IMR-90 (cell line): ENCODE measurements at regions not wholly inside any gene's neighbourhood (a gene's known extent, or its start where the extent isn't known, plus 50 kb on each side); places are given as distances from the start of the nearest gene placed in this dataset.

Source experiments
- ATAC-seq: fragments of 200-7000 bp; cut with Tn5 transposase; 2 replicates; pipeline ENCODE4 v1.9.1; 2020; ENCODE audit warnings: low read depth, mild to moderate bottlenecking, moderate library complexity
- BruUV-seq: library from RNA; stranded (reverse); fragments of 400-500 nt; replicated peaks from 2 replicates; lab custom pipeline; 2021; lab: Mats Ljungman, UMichigan
- CTCF ChIA-PET: fragments of 300-600 bp; formaldehyde crosslinking; extraction: SDS; loops from one replicate; lab custom pipeline; 2021; ENCODE audit warnings: antibody characterized with exemption; lab: Yijun Ruan, JAX
- POLR2A ChIA-PET: fragments of 300-600 bp; sonication (Branson Sonifier 250); formaldehyde crosslinking; loops from one replicate; lab custom pipeline; 2022; ENCODE audit warnings: antibody characterized with exemption; ENCODE audit not compliant: unreplicated experiment; lab: Charles Lee
- DNase-seq: peaks from one replicate; pipeline ENCODE4 v3.0.0; 2013
- H2AFZ ChIP-seq: replicated peaks from 2 replicates; pipeline ENCODE3; 2013; ENCODE audit warnings: low read length, mild to moderate bottlenecking; ENCODE audit not compliant: poor library complexity
- H2AK5ac ChIP-seq: 2 replicates; pipeline ENCODE4 v1.6.1; 2013; ENCODE audit warnings: low read depth, low read length, inconsistent platforms
- H2AK9ac ChIP-seq: replicated peaks from 2 replicates; pipeline ENCODE3; 2013; ENCODE audit warnings: mild to moderate bottlenecking, low read depth, low read length, moderate library complexity; ENCODE audit not compliant: poor library complexity
- H2BK120ac ChIP-seq: 2 replicates; pipeline ENCODE4 v1.6.1; 2013; ENCODE audit warnings: low read depth, low read length, inconsistent platforms
- H2BK15ac ChIP-seq: 3 replicates; pipeline ENCODE4 v1.6.1; 2013; ENCODE audit warnings: low read depth, low read length, inconsistent platforms
- H2BK20ac ChIP-seq: 2 replicates; pipeline ENCODE4 v1.6.1; 2013; ENCODE audit warnings: low read depth, mild to moderate bottlenecking, inconsistent platforms, low read length, moderate library complexity
- H2BK5ac ChIP-seq: 2 replicates; pipeline ENCODE4 v1.6.1; 2013; ENCODE audit warnings: mild to moderate bottlenecking, low read depth, low read length, inconsistent platforms; ENCODE audit not compliant: poor library complexity, severe bottlenecking
- H3K14ac ChIP-seq: replicated peaks from 2 replicates; pipeline ENCODE4 v1.6.1; 2013; ENCODE audit warnings: low read depth, low read length, inconsistent platforms
- H3K18ac ChIP-seq: 2 replicates; pipeline ENCODE4 v1.6.1; 2013; ENCODE audit warnings: low read depth, low read length, control low read depth
- H3K23ac ChIP-seq: 2 replicates; pipeline ENCODE4 v1.6.1; 2013; ENCODE audit warnings: low read depth, low read length, inconsistent platforms
- H3K27ac ChIP-seq: 2 replicates; pipeline ENCODE4 v1.5.1; 2013; ENCODE audit warnings: mild to moderate bottlenecking, control low read depth, low read length; ENCODE audit not compliant: insufficient read depth
- H3K27me3 ChIP-seq: 2 replicates; pipeline ENCODE4 v1.6.1; 2013; ENCODE audit warnings: low read length; ENCODE audit not compliant: control insufficient read depth, insufficient read depth
- H3K36me3 ChIP-seq: 2 replicates; pipeline ENCODE4 v1.6.1; 2013; ENCODE audit warnings: low read length, mixed read lengths; ENCODE audit not compliant: control insufficient read depth, insufficient read depth
- H3K4ac ChIP-seq: 2 replicates; pipeline ENCODE4 v1.6.1; 2013; ENCODE audit warnings: low read depth, low read length, inconsistent platforms
- H3K4me1 ChIP-seq: 2 replicates; pipeline ENCODE4 v1.6.1; 2013; ENCODE audit warnings: low read length, mixed read lengths; ENCODE audit not compliant: control insufficient read depth, insufficient read depth
- H3K4me2 ChIP-seq: 2 replicates; pipeline ENCODE4 v1.6.1; 2013; ENCODE audit warnings: low read depth, mild to moderate bottlenecking, control low read depth, low read length, moderate library complexity
- H3K4me3 ChIP-seq: 2 replicates; pipeline ENCODE4 v1.5.1; 2013; ENCODE audit warnings: low read depth, mild to moderate bottlenecking, control low read depth, low read length, moderate library complexity; ENCODE audit not compliant: insufficient read depth
- H3K56ac ChIP-seq: 2 replicates; pipeline ENCODE4 v1.6.1; 2013; ENCODE audit warnings: low read length, inconsistent platforms; ENCODE audit not compliant: insufficient read depth; ENCODE audit errors: extremely low read depth
- H3K79me1 ChIP-seq, 2 experiments: 2 replicates each; pipeline ENCODE4 v1.6.1; 2013; ENCODE audit warnings: low read length in 2 of 2, inconsistent platforms in 1 of 2, low read depth in 1 of 2
- H3K9ac ChIP-seq: 2 replicates; pipeline ENCODE4 v1.6.1; 2013; ENCODE audit warnings: low read depth, low read length, control low read depth
- H3K9me1 ChIP-seq: 2 replicates; pipeline ENCODE4 v1.6.1; 2013; ENCODE audit warnings: low read length, inconsistent platforms; ENCODE audit not compliant: insufficient read depth
- H3K9me3 ChIP-seq: 2 replicates; pipeline ENCODE4 v1.6.1; 2013; ENCODE audit warnings: low read length; ENCODE audit not compliant: control insufficient read depth, insufficient read depth
- H4K20me1 ChIP-seq: 2 replicates; pipeline ENCODE4 v1.6.1; 2013; ENCODE audit warnings: low read length, inconsistent platforms; ENCODE audit not compliant: insufficient read depth
- H4K5ac ChIP-seq: 2 replicates; pipeline ENCODE4 v1.6.1; 2013; ENCODE audit warnings: mild to moderate bottlenecking, low read depth, low read length, control low read depth
- H4K8ac ChIP-seq, 2 experiments: 2 replicates each; pipeline ENCODE4 v1.6.1; 2013; ENCODE audit warnings: low read depth in 2 of 2, low read length in 2 of 2, control low read depth in 1 of 2, inconsistent platforms in 1 of 2
- H4K91ac ChIP-seq: 2 replicates; pipeline ENCODE4 v1.6.1; 2013; ENCODE audit warnings: low read depth, low read length, inconsistent platforms; ENCODE audit not compliant: insufficient read depth
- BHLHE40 ChIP-seq: fragments of 150-350 bp; IDR thresholded peaks from 2 replicates; pipeline ENCODE4 v1.6.1; 2016; ENCODE audit warnings: mild to moderate bottlenecking, low read depth, low read length
- CEBPB ChIP-seq: IDR thresholded peaks from 2 replicates; pipeline ENCODE4 v1.6.1; 2012; ENCODE audit warnings: low read depth, low read length, improper control_type of control experiment
- CHD1 ChIP-seq: IDR thresholded peaks from 2 replicates; pipeline ENCODE4 v1.6.1; 2012; ENCODE audit warnings: low read depth, low read length, improper control_type of control experiment
- ELK1 ChIP-seq: fragments of 150-350 bp; IDR thresholded peaks from 2 replicates; pipeline ENCODE4 v1.6.1; 2016; ENCODE audit warnings: low read depth, mild to moderate bottlenecking, low read length, moderate library complexity, borderline replicate concordance
- FOS ChIP-seq: fragments of 150-350 bp; IDR thresholded peaks from 2 replicates; pipeline ENCODE4 v1.6.1; 2016; ENCODE audit warnings: low read depth, low read length
- MAFK ChIP-seq: IDR thresholded peaks from 2 replicates; pipeline ENCODE4 v1.6.1; 2012; ENCODE audit warnings: low read depth, low read length, improper control_type of control experiment
- MAZ ChIP-seq: IDR thresholded peaks from 2 replicates; pipeline ENCODE4 v1.6.1; 2012; ENCODE audit warnings: low read depth, mild to moderate bottlenecking, low read length, improper control_type of control experiment, moderate library complexity, borderline replicate concordance
- MXI1 ChIP-seq: IDR thresholded peaks from 2 replicates; pipeline ENCODE4 v1.6.1; 2012; ENCODE audit warnings: low read depth, mild to moderate bottlenecking, low read length, moderate library complexity, borderline replicate concordance
- NFE2L2 ChIP-seq: fragments of 150-350 bp; IDR thresholded peaks from 2 replicates; pipeline ENCODE4 v1.6.1; 2016; ENCODE audit warnings: low read depth, mild to moderate bottlenecking, low read length
- POLR2A ChIP-seq: IDR thresholded peaks from 2 replicates; pipeline ENCODE4 v1.6.1; 2012; ENCODE audit warnings: mild to moderate bottlenecking, low read depth, low read length
- RAD21 ChIP-seq: IDR thresholded peaks from 2 replicates; pipeline ENCODE4 v1.6.1; 2012; ENCODE audit warnings: low read length, improper control_type of control experiment
- RCOR1 ChIP-seq: IDR thresholded peaks from 2 replicates; pipeline ENCODE4 v1.6.1; 2012; ENCODE audit warnings: mild to moderate bottlenecking, low read length, improper control_type of control experiment; ENCODE audit not compliant: insufficient replicate concordance
- RFX5 ChIP-seq: IDR thresholded peaks from 2 replicates; pipeline ENCODE4 v1.8.0; 2012; ENCODE audit warnings: low read depth, mild to moderate bottlenecking, low read length, moderate library complexity
- SMC3 ChIP-seq: fragments of 150-350 bp; IDR thresholded peaks from 2 replicates; pipeline ENCODE4 v1.6.1; 2016; ENCODE audit warnings: low read depth, mild to moderate bottlenecking, antibody characterized with exemption, low read length, moderate library complexity
- USF2 ChIP-seq: fragments of 150-350 bp; IDR thresholded peaks from 2 replicates; pipeline ENCODE4 v1.6.1; 2017; ENCODE audit warnings: mild to moderate bottlenecking, antibody characterized with exemption, low read length, low read depth
- WGBS, 2 experiments: methylation state at CpG; one replicate each; pipeline versions ENCODE4 v1.1.5 to v1.1.7; 2013; ENCODE audit warnings: missing lambda C conversion rate in 2 of 2; ENCODE audit not compliant: insufficient read length in 1 of 2; ENCODE audit errors: extremely low coverage in 2 of 2; 5-methylcytosine and 5-hydroxymethylcytosine counted together
- dilution Hi-C: fragments of 300-500 bp; cut with HindIII; formaldehyde crosslinking; loops from one replicate; pipeline ENCODE4 v1.14.3; 2018; ENCODE audit warnings: low sequenced_read_pairs; ENCODE audit not compliant: unreplicated experiment
- in situ Hi-C: fragments of 300-500 bp; cut with MboI; formaldehyde crosslinking; loops from 3 replicates; pipeline ENCODE4 v1.14.3; 2019; ENCODE audit warnings: low sequenced_read_pairs, inconsistent platforms, mixed read lengths
- intact Hi-C: fragments of 100-400 bp; cut with micrococcal nuclease; formaldehyde crosslinking; loops from 2 replicates; pipeline ENCODE4 v1.10.0; 2022
- TF ChIP-seq, protein P1 (sequence below): conservative IDR thresholded peaks from 2 replicates; pipeline ENCODE4 v1.5.1; 2012; ENCODE audit warnings: mild to moderate bottlenecking, low read depth, low read length, improper control_type of control experiment

DNA sequence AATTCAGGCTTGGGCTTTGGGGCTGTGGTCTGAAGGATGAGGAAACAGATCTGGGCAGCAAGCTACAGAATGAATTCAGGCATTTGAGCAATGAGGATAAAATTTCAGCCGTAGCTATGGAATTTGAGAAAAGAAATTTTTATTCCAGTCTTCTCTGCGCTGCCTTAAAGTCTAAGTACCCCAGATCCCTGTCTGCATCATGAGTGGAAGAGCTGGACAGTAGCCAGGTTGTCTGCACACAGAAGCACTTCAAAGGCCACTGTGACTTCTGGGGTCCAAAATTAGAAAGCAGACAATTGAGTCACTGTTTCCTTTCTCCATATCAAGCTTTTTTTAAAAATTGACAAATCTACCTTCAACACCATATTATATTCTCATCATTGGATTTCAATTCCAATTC, 787.6 kb upstream of the GCFC2 start:
- Histone ChIP-seq H3K23ac (no peak overlapping the region), H4K5ac (no peak overlapping the region), H3K9me3 (peaks cover 2% of the 10 kb centered on the region), H3K4me1 (no peaks in the 10 kb centered on the region), H4K91ac (no peak overlapping the region), H2BK120ac (no peak overlapping the region), H3K18ac (no peak overlapping the region), H3K9me1 (no peaks in the 10 kb centered on the region), H2AFZ (no peak overlapping the region), H3K27ac (no peak overlapping the region), H2BK5ac (no peak overlapping the region), H3K36me3 (no peaks in the 10 kb centered on the region), H3K14ac (no peak overlapping the region), H2BK15ac (no peak overlapping the region), H3K79me1 (no peaks in the 10 kb centered on the region), H3K56ac (no peak overlapping the region), H2AK5ac (no peak overlapping the region), H3K4ac (no peak overlapping the region), H2BK20ac (no peak overlapping the region), H2AK9ac (no peak overlapping the region), H4K8ac (no peak overlapping the region), H3K27me3 (no peaks in the 10 kb centered on the region), H4K20me1 (no peaks in the 10 kb centered on the region), H3K4me2 (no peak overlapping the region), H3K4me3 (no peak overlapping the region), H3K9ac (no peak overlapping the region)
- in situ Hi-C loops (no loop called here), dilution Hi-C loops (no loop called here), intact Hi-C loops (no loop called here)
- WGBS, 2 experiments, result no CpG with 5 or more reads among the region's 2 CpGs
- ChIA-PET CTCF (interaction anchor here (0.8 kb wide), 1 partner anchor 13 kb away, joined by 3 read pairs; no protein-coding TSS in a partner anchor), POLR2A (no interaction called here)
- TF ChIP-seq POLR2A, result no peak
- no peak for TF ChIP-seq BHLHE40
- TF ChIP-seq RCOR1, result no peak
- TF ChIP-seq ELK1, result no peak
- no peak for TF ChIP-seq MXI1
- no peak for TF ChIP-seq SMC3
- no peak for TF ChIP-seq MAFK
- no peak for TF ChIP-seq CEBPB
- no peak for TF ChIP-seq NFE2L2
- TF ChIP-seq RFX5, result no peak
- TF ChIP-seq CHD1, result no peak
- TF ChIP-seq MAZ, result no peak
- TF ChIP-seq FOS, result no peak
- TF ChIP-seq USF2, result no peak
- no peak for TF ChIP-seq RAD21
- TF ChIP-seq, protein P1, sequence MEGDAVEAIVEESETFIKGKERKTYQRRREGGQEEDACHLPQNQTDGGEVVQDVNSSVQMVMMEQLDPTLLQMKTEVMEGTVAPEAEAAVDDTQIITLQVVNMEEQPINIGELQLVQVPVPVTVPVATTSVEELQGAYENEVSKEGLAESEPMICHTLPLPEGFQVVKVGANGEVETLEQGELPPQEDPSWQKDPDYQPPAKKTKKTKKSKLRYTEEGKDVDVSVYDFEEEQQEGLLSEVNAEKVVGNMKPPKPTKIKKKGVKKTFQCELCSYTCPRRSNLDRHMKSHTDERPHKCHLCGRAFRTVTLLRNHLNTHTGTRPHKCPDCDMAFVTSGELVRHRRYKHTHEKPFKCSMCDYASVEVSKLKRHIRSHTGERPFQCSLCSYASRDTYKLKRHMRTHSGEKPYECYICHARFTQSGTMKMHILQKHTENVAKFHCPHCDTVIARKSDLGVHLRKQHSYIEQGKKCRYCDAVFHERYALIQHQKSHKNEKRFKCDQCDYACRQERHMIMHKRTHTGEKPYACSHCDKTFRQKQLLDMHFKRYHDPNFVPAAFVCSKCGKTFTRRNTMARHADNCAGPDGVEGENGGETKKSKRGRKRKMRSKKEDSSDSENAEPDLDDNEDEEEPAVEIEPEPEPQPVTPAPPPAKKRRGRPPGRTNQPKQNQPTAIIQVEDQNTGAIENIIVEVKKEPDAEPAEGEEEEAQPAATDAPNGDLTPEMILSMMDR, result no peak
- no peak for ATAC-seq
- BruUV-seq, result no TSS peak
- DNase-seq, result no peak
